GM18526 (cell line): ENCODE measurements at regions not wholly inside any gene's neighbourhood (a gene's known extent, or its start where the extent isn't known, plus 50 kb on each side); places are given as distances from the start of the nearest gene placed in this dataset.

Experiments
- POLR2A ChIP-seq: IDR thresholded peaks from 3 replicates; pipeline ENCODE4 v1.6.1; 2011; ENCODE audit not compliant: insufficient read length; ENCODE audit errors: extremely low read depth

GRCh38 chr1:244150665-244151064, 99.6 kb downstream of the ZBTB18 start:
- TF ChIP-seq POLR2A, result no peak

GRCh38 chr1:244151537-244151936, 100.5 kb downstream of the ZBTB18 start:
- TF ChIP-seq POLR2A, result no peak

GRCh38 chr1:244154508-244154871, 103.4 kb downstream of the ZBTB18 start:
- no peak for TF ChIP-seq POLR2A

GRCh38 chr1:244154872-244155531, 103.9 kb downstream of the ZBTB18 start:
- no peak for TF ChIP-seq POLR2A

GRCh38 chr1:244155661-244156060, 104.6 kb downstream of the ZBTB18 start:
- no peak for TF ChIP-seq POLR2A

- no peak for TF ChIP-seq POLR2A
These were observed 106.8 kb downstream of the ZBTB18 start for GRCh38 chr1:244157731-244158438.

- no peak for TF ChIP-seq POLR2A
These were observed 108.6 kb downstream of the ZBTB18 start for GRCh38 chr1:244159646-244160045.

GRCh38 chr1:244160455-244161235, 109.6 kb downstream of the ZBTB18 start:
- no peak for TF ChIP-seq POLR2A

GRCh38 chr1:244161236-244161510, 110.1 kb downstream of the ZBTB18 start:
- no peak for TF ChIP-seq POLR2A

GRCh38 chr1:244162786-244163530, 111.9 kb downstream of the ZBTB18 start:
- TF ChIP-seq POLR2A, result no peak

- no peak for TF ChIP-seq POLR2A
These were observed 112.9 kb downstream of the ZBTB18 start for GRCh38 chr1:244163861-244164510.

- no peak for TF ChIP-seq POLR2A
These were observed 113.4 kb downstream of the ZBTB18 start for GRCh38 chr1:244164511-244164890.

- no peak for TF ChIP-seq POLR2A
These were observed 113.9 kb downstream of the ZBTB18 start for GRCh38 chr1:244165021-244165420.

GRCh38 chr1:244165701-244166100, 114.6 kb downstream of the ZBTB18 start:
- no peak for TF ChIP-seq POLR2A
